H9 (cell line): ENCODE measurements at regions not wholly inside any gene's neighbourhood (a gene's known extent, or its start where the extent isn't known, plus 50 kb on each side); places are given as distances from the start of the nearest gene placed in this dataset.
A peak's percentile ranks its signal among the peaks of the same experiment; 100 is the strongest.

Experiments
- DNase-seq: peaks from one replicate; pipeline ENCODE4 v3.0.0-alpha.2; 2017
- H2AFZ ChIP-seq: one replicate; pipeline ENCODE4 v1.6.1; 2013; ENCODE audit warnings: mild to moderate bottlenecking, low read length, control low read depth, moderate library complexity
- H2AK5ac ChIP-seq: 2 replicates; pipeline ENCODE4 v1.6.1; 2013; ENCODE audit warnings: low read length, control low read depth, mixed read lengths; ENCODE audit not compliant: insufficient read length
- H2BK120ac ChIP-seq: one replicate; pipeline ENCODE4 v1.6.1; 2013; ENCODE audit warnings: low read depth, mild to moderate bottlenecking, low read length, control low read depth, inconsistent platforms; ENCODE audit not compliant: poor library complexity, severe bottlenecking
- H2BK12ac ChIP-seq: 2 replicates; pipeline ENCODE4 v1.6.1; 2013; ENCODE audit warnings: low read length, control low read depth, mixed read lengths, low read depth; ENCODE audit not compliant: insufficient read length
- H2BK15ac ChIP-seq: 2 replicates; pipeline ENCODE4 v1.6.1; 2013; ENCODE audit warnings: low read depth, low read length, control low read depth
- H2BK20ac ChIP-seq: one replicate; pipeline ENCODE4 v1.6.1; 2013; ENCODE audit warnings: low read depth, mild to moderate bottlenecking, low read length, control low read depth, inconsistent platforms; ENCODE audit not compliant: poor library complexity, severe bottlenecking
- H2BK5ac ChIP-seq: 2 replicates; pipeline ENCODE4 v1.6.1; 2013; ENCODE audit warnings: low read length, control low read depth, mixed read lengths; ENCODE audit not compliant: insufficient read length
- H3K14ac ChIP-seq: 2 replicates; pipeline ENCODE4 v1.6.1; 2013; ENCODE audit warnings: low read length, control low read depth; ENCODE audit not compliant: insufficient read depth
- H3K18ac ChIP-seq: 2 replicates; pipeline ENCODE4 v1.6.1; 2013; ENCODE audit warnings: low read depth, mild to moderate bottlenecking, mixed read lengths, low read length, control low read depth; ENCODE audit not compliant: insufficient read length
- H3K23ac ChIP-seq: 2 replicates; pipeline ENCODE4 v1.6.1; 2013; ENCODE audit warnings: low read length, control low read depth, mixed read lengths, low read depth; ENCODE audit not compliant: insufficient read length
- H3K23me2 ChIP-seq: 2 replicates; pipeline ENCODE4 v1.6.1; 2013; ENCODE audit warnings: low read depth, mild to moderate bottlenecking, mixed read lengths, low read length, control low read depth; ENCODE audit not compliant: insufficient read length, poor library complexity, severe bottlenecking
- H3K27ac ChIP-seq: 2 replicates; pipeline ENCODE4 v1.5.1; 2013; ENCODE audit warnings: low read length, control low read depth, mixed read lengths, low read depth; ENCODE audit not compliant: insufficient read length
- H3K27me3 ChIP-seq: 2 replicates; pipeline ENCODE4 v1.6.1; 2013; ENCODE audit warnings: low read length, control low read depth, inconsistent platforms; ENCODE audit not compliant: insufficient read depth
- H3K4ac ChIP-seq: 2 replicates; pipeline ENCODE4 v1.6.1; 2013; ENCODE audit warnings: low read depth, mild to moderate bottlenecking, control low read depth, inconsistent platforms, low read length, moderate library complexity
- H3K4me1 ChIP-seq: 2 replicates; pipeline ENCODE4 v1.6.1; 2013; ENCODE audit warnings: low read length, control low read depth, inconsistent platforms; ENCODE audit not compliant: insufficient read depth
- H3K4me2 ChIP-seq: 2 replicates; pipeline ENCODE4 v1.6.1; 2013; ENCODE audit warnings: low read length, control low read depth, mixed read lengths; ENCODE audit not compliant: insufficient read length, insufficient read depth
- H3K56ac ChIP-seq: 2 replicates; pipeline ENCODE4 v1.6.1; 2013; ENCODE audit warnings: low read depth, mild to moderate bottlenecking, mixed read lengths, low read length, control low read depth; ENCODE audit not compliant: insufficient read length
- H3K79me1 ChIP-seq: 2 replicates; pipeline ENCODE4 v1.6.1; 2013; ENCODE audit warnings: low read depth, mild to moderate bottlenecking, moderate library complexity, low read length, control low read depth, inconsistent platforms; ENCODE audit not compliant: insufficient read depth, poor library complexity, severe bottlenecking
- H3K79me2 ChIP-seq: 2 replicates; pipeline ENCODE4 v1.6.1; 2013; ENCODE audit warnings: low read length, control low read depth, inconsistent platforms; ENCODE audit not compliant: insufficient read depth
- H3K9ac ChIP-seq: 2 replicates; pipeline ENCODE4 v1.6.1; 2013; ENCODE audit warnings: low read length, control low read depth, mixed read lengths; ENCODE audit not compliant: insufficient read length; ENCODE audit errors: extremely low read depth
- H3K9me3 ChIP-seq: one replicate; pipeline ENCODE4 v1.6.1; 2013; ENCODE audit warnings: low read depth, low read length, inconsistent platforms; ENCODE audit not compliant: control insufficient read depth
- H3T11ph ChIP-seq: one replicate; pipeline ENCODE4 v1.6.1; 2013; ENCODE audit warnings: mild to moderate bottlenecking, low read length, control low read depth, inconsistent platforms
- H4K20me1 ChIP-seq: one replicate; pipeline ENCODE4 v1.6.1; 2013; ENCODE audit not compliant: control insufficient read depth, insufficient read length, insufficient read depth
- H4K5ac ChIP-seq: 2 replicates; pipeline ENCODE4 v1.6.1; 2013; ENCODE audit warnings: low read depth, mild to moderate bottlenecking, mixed read lengths, low read length, control low read depth; ENCODE audit not compliant: insufficient read length
- H4K8ac ChIP-seq: replicated peaks from 2 replicates; pipeline ENCODE4 v1.6.1; 2013; ENCODE audit warnings: low read length, control low read depth, mixed read lengths, low read depth; ENCODE audit not compliant: insufficient read length
- H4K91ac ChIP-seq: 2 replicates; pipeline ENCODE4 v1.6.1; 2013; ENCODE audit warnings: low read depth, mild to moderate bottlenecking, moderate library complexity, mixed read lengths, low read length, control low read depth; ENCODE audit not compliant: insufficient read length
- H3K27ac Mint-ChIP-seq, 3 experiments: 2 replicates in 2 of 3; 3 replicates in 1 of 3; pipeline ENCODE4 v1.8.0; 2020 to 2021; ENCODE audit warnings: mixed read lengths in 3 of 3, mild to moderate bottlenecking in 1 of 3, moderate library complexity in 1 of 3
- H3K27me3 Mint-ChIP-seq: 2 replicates; pipeline ENCODE4 v1.8.0; 2021; ENCODE audit warnings: low read depth, mild to moderate bottlenecking, moderate library complexity, mixed read lengths
- H3K36me3 Mint-ChIP-seq, 3 experiments: 2 replicates in 2 of 3; 3 replicates in 1 of 3; pipeline ENCODE4 v1.8.0; 2020 to 2021; ENCODE audit warnings: low read depth in 3 of 3, mixed read lengths in 3 of 3; ENCODE audit not compliant: insufficient read depth in 1 of 3
- H3K4me1 Mint-ChIP-seq, 2 experiments: 2 replicates each; pipeline ENCODE4 v1.8.0; 2020; ENCODE audit warnings: mixed read lengths in 2 of 2
- H3K4me3 Mint-ChIP-seq, 2 experiments: 2 replicates in 1 of 2; 3 replicates in 1 of 2; pipeline ENCODE4 v1.8.0; 2020 to 2021; ENCODE audit warnings: mild to moderate bottlenecking in 2 of 2, mixed read lengths in 2 of 2, moderate library complexity in 1 of 2
- H3K9me3 Mint-ChIP-seq, 2 experiments: 2 replicates in 1 of 2; 3 replicates in 1 of 2; pipeline ENCODE4 v1.8.0; 2020; ENCODE audit warnings: mild to moderate bottlenecking in 2 of 2, mixed read lengths in 2 of 2, moderate library complexity in 1 of 2
- CTCF ChIP-seq: fragments of 200-600 bp; sonication (generic); conservative IDR thresholded peaks from 3 replicates; pipeline ENCODE4 v1.8.0; 2021; ENCODE audit warnings: antibody characterized with exemption, mild to moderate bottlenecking
- WGBS: extraction: QIAGEN DNeasy Blood & Tissue Kit; methylation state at CpG from one replicate; pipeline ENCODE4 v1.1.7; 2013; ENCODE audit warnings: missing lambda C conversion rate, low lambda C conversion rate, mixed read lengths; ENCODE audit not compliant: insufficient read length; ENCODE audit errors: extremely low coverage; 5-methylcytosine and 5-hydroxymethylcytosine counted together

GRCh38 chr13:73508841-73509240, 450.0 kb downstream of the KLF5 start:
- Histone ChIP-seq H2BK120ac (no peak overlapping the region), H2BK5ac (no peak overlapping the region), H3K56ac (no peak overlapping the region), H4K5ac (no peak overlapping the region), H3K23me2 (no peaks in the 10 kb centered on the region), H2BK15ac (peak overlapping the region; percentile 37; the same call in 1 of the 2 replicates), H4K20me1 (no peaks in the 10 kb centered on the region), H4K91ac (no peak overlapping the region), H3K27me3 (no peaks in the 10 kb centered on the region), H3K9ac (no peak overlapping the region), H3K79me1 (no peaks in the 10 kb centered on the region), H3K27ac (no peak overlapping the region), H3K9me3 (no peaks in the 10 kb centered on the region), H4K8ac (no peak overlapping the region), H3K4ac (no peak overlapping the region), H3T11ph (no peak overlapping the region), H3K18ac (no peak overlapping the region), H3K79me2 (no peaks in the 10 kb centered on the region), H3K23ac (no peak overlapping the region), H2AFZ (no peak overlapping the region), H2BK20ac (no peak overlapping the region), H3K4me2 (no peak overlapping the region), H3K14ac (no peak overlapping the region), H2BK12ac (no peak overlapping the region), H3K4me1 (no peaks in the 10 kb centered on the region), H2AK5ac (no peak overlapping the region)
- Mint-ChIP-seq H3K9me3 (no peaks in the 10 kb centered on the region), H3K4me1 (no peaks in the 10 kb centered on the region; a peak in 1 of 4 replicates), H3K27ac (no peak overlapping the region), H3K36me3 (no peaks in the 10 kb centered on the region), H3K27me3 (no peaks in the 10 kb centered on the region), H3K4me3 (no peak overlapping the region)
- no peak for DNase-seq
- TF ChIP-seq CTCF: no peak
- WGBS: no CpG with 5 or more reads among the region's 2 CpGs
